GM12874 (cell line): ENCODE measurements at regions not wholly inside any gene's neighbourhood (a gene's known extent, or its start where the extent isn't known, plus 50 kb on each side); places are given as distances from the start of the nearest gene placed in this dataset.

Experiments
- TF ChIP-seq, protein P1 (sequence below): IDR thresholded peaks from 2 replicates; pipeline ENCODE4 v1.5.1; 2011; ENCODE audit warnings: low read depth, mild to moderate bottlenecking, control low read depth, low read length, moderate library complexity; ENCODE audit not compliant: insufficient read depth

DNA sequence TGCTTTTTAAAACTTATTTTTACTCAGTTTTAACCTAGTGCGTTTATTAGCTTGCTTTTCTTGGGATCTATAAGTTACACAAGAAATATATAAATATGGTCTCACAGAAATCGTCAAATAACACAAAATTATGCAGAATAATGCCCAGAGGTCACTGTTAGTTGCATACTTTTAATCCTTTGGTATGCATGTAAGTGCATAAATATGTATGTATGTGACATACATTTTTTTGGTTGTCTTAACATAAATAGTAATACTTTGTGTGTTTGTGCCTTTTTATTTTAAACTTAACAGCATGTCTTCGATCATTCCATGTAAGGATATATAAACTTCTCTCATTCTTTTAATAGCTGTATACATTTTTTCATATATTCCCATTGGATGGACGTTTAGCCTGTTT lies 459.6 kb downstream of the PCNX1 start:
- TF ChIP-seq, protein P1, sequence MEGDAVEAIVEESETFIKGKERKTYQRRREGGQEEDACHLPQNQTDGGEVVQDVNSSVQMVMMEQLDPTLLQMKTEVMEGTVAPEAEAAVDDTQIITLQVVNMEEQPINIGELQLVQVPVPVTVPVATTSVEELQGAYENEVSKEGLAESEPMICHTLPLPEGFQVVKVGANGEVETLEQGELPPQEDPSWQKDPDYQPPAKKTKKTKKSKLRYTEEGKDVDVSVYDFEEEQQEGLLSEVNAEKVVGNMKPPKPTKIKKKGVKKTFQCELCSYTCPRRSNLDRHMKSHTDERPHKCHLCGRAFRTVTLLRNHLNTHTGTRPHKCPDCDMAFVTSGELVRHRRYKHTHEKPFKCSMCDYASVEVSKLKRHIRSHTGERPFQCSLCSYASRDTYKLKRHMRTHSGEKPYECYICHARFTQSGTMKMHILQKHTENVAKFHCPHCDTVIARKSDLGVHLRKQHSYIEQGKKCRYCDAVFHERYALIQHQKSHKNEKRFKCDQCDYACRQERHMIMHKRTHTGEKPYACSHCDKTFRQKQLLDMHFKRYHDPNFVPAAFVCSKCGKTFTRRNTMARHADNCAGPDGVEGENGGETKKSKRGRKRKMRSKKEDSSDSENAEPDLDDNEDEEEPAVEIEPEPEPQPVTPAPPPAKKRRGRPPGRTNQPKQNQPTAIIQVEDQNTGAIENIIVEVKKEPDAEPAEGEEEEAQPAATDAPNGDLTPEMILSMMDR = no peak

DNA sequence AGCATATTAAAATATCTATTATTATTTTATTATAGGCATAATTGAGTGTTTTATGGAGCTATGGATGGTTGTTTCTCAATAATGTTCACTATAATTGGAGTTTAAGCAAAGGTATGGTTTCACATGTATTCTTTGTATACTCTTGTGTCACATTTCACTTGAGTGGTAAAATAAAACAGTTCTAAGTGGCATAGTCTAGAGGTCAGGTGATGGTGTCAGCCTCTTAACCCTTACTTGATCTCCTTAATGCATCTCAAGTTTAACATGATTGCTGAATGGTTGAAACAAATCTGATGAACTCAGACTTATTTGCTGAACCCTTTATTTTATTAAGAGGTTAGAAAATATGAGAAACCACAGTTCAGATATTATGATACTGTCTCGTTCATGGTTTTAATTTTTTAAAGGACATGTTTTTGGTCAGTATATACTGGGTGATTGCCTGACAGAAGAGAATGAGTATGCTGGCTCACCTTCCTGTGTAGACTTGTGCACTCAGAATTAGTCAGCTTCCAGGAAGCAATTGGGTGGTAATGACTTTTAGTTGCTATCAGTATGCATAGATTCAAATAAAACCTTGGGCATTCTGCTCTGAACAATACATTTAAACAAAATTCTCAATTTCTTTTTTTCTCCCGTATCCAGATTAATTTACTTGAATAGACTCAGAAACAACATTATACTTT lies 464.6 kb downstream of the PCNX1 start:
- TF ChIP-seq, protein P1 = no peak

- TF ChIP-seq, protein P1 = no peak
Measured at GRCh38 chr14:71372411-71372838, 465.2 kb downstream of the PCNX1 start.

DNA sequence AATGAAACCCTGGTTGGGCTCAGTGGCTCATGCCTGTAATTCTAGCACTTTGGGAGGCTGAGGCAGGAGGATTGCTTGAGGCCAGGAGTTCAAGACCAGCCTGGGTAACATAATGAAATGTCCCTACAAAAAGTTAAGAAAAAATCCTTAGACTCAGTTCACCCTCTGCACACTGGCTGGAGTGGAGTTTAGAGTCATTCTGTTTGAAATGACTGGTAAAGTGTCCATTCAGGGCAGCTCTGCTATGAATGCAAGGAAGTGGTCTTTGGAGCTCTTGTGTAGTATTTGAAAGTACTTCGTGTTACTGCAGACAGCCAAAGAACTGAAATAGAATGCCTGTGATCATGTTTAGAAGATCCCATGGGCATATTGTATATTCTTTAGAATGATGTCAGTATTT lies 466.5 kb downstream of the PCNX1 start:
- TF ChIP-seq, protein P1 = no peak

- TF ChIP-seq, protein P1 = no peak
Measured at GRCh38 chr14:71374989-71375388, 467.7 kb downstream of the PCNX1 start.

DNA sequence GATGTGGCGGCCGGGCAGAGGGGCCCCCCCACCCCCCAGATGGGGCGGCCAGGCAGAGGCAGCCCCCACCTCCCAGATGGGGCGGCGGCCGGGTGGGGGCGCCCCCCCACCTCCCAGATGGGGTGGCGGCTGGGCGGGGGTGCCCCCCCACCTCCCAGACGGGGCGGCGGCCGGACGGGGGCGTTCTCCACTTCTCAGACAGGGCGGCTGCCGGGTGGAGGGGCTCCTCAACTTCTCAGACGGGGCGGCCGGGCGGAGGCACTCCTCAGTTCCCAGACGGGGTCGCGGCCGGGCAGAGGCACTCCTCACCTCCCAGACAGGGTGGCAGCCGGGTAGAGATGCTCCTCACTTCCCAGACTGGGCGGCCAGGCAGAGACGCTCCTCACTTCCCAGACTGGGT lies 469.8 kb downstream of the PCNX1 start:
- TF ChIP-seq, protein P1 = no peak

- TF ChIP-seq, protein P1 = no peak
Measured at GRCh38 chr14:71380271-71380670, 473.0 kb downstream of the PCNX1 start.
